DOHH2 (cell line): ENCODE measurements at regions not wholly inside any gene's neighbourhood (a gene's known extent, or its start where the extent isn't known, plus 50 kb on each side); places are given as distances from the start of the nearest gene placed in this dataset.

Source experiments
- H3F3A ChIP-seq: fragments of 200-600 bp; sonication (generic), shearing (Covaris generic); 2 replicates; pipeline ENCODE4 v1.6.0; 2016; ENCODE audit warnings: antibody characterized with exemption, mild to moderate bottlenecking; ENCODE audit not compliant: control insufficient read depth, insufficient read depth
- H3K27ac ChIP-seq: fragments of 200-600 bp; sonication (generic); 2 replicates; pipeline ENCODE4 v1.5.1; 2014; ENCODE audit warnings: low read depth, mild to moderate bottlenecking, low read length, moderate library complexity
- H3K27me3 ChIP-seq: fragments of 200-600 bp; sonication (generic); 2 replicates; pipeline ENCODE4 v1.6.1; 2014; ENCODE audit warnings: mild to moderate bottlenecking, low read length, mixed read lengths; ENCODE audit not compliant: control insufficient read depth
- H3K36me3 ChIP-seq: fragments of 200-600 bp; sonication (generic); 2 replicates; pipeline ENCODE4 v1.6.1; 2014; ENCODE audit warnings: mild to moderate bottlenecking, low read length, moderate library complexity, mixed read lengths; ENCODE audit not compliant: control insufficient read depth
- H3K4me1 ChIP-seq: fragments of 200-600 bp; sonication (generic); 2 replicates; pipeline ENCODE4 v1.6.1; 2014; ENCODE audit warnings: mild to moderate bottlenecking, low read length, mixed read lengths; ENCODE audit not compliant: control insufficient read depth
- H3K4me2 ChIP-seq: fragments of 200-600 bp; sonication (generic); 2 replicates; pipeline ENCODE4 v1.6.0; 2014; ENCODE audit warnings: mild to moderate bottlenecking, low read length, moderate library complexity
- H3K4me3 ChIP-seq: fragments of 200-600 bp; sonication (generic); 2 replicates; pipeline ENCODE4 v1.5.1; 2014; ENCODE audit warnings: mild to moderate bottlenecking, low read length, mixed read lengths
- H3K79me2 ChIP-seq: fragments of 200-600 bp; sonication (generic); 2 replicates; pipeline ENCODE4 v1.6.1; 2014; ENCODE audit warnings: mild to moderate bottlenecking, low read length, mixed read lengths; ENCODE audit not compliant: control insufficient read depth
- H3K9me2 ChIP-seq: fragments of 200-600 bp; sonication (generic); replicated peaks from 2 replicates; pipeline ENCODE4 v1.6.1; 2014; ENCODE audit warnings: mild to moderate bottlenecking, low read length, mixed read lengths; ENCODE audit not compliant: control insufficient read depth
- H3K9me3 ChIP-seq: fragments of 200-600 bp; sonication (generic); 2 replicates; pipeline ENCODE4 v1.6.1; 2014; ENCODE audit warnings: antibody characterized with exemption, low read length, mixed read lengths; ENCODE audit not compliant: control insufficient read depth, insufficient read depth
- H4K20me1 ChIP-seq: fragments of 200-600 bp; sonication (generic); 2 replicates; pipeline ENCODE4 v1.6.0; 2014; ENCODE audit warnings: low read depth, mild to moderate bottlenecking, antibody characterized with exemption, low read length, moderate library complexity; ENCODE audit not compliant: control insufficient read depth, insufficient read depth
- CTCF ChIP-seq: fragments of 200-600 bp; sonication (generic); IDR thresholded peaks from one replicate; pipeline ENCODE4 v1.5.1; 2014; ENCODE audit warnings: antibody characterized with exemption, mild to moderate bottlenecking, low read depth, low read length; ENCODE audit not compliant: poor library complexity, severe bottlenecking
- EZH2phosphoT487 ChIP-seq: fragments of 200-600 bp; sonication (generic); IDR thresholded peaks from 2 replicates; pipeline ENCODE4 v1.6.1; 2017; ENCODE audit warnings: borderline replicate concordance, mild to moderate bottlenecking, antibody characterized with exemption, low read length, moderate library complexity, mixed read lengths

DNA sequence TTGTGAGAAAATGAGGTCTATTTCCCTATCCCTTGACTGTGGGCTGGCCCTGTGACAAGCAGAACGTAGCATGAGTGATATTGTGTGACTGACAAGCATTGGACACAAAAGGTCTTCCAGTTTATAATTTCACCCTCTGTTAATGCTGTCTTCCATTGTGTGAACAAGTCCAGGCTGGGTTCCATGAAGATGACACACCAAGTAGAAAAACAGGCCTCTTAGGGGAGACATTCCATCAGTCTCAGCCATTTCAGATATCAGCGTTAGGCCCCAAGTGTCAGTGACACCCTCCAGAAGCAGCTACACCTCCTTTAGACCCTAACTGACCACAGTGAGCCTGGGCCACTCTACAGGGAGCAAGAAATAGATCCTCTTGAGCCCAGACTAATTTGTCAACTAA is 511.3 kb downstream of the FBXO15 start:
- Histone ChIP-seq H3K9me3 (no peaks in the 10 kb centered on the region), H3K36me3 (no peaks in the 10 kb centered on the region), H3F3A (no peaks in the 10 kb centered on the region), H3K27me3 (no peaks in the 10 kb centered on the region), H3K4me1 (no peaks in the 10 kb centered on the region), H4K20me1 (no peaks in the 10 kb centered on the region), H3K4me2 (no peak overlapping the region), H3K4me3 (no peak overlapping the region), H3K79me2 (no peaks in the 10 kb centered on the region), H3K9me2 (no peaks in the 10 kb centered on the region), H3K27ac (no peak overlapping the region)
- TF ChIP-seq EZH2phosphoT487 (no peak), CTCF (no peak)

GRCh38 chr18:73626859-73627258 is 520.8 kb downstream of the FBXO15 start:
- Histone ChIP-seq H3K36me3 (no peaks in the 10 kb centered on the region), H3K4me3 (no peak overlapping the region), H3K27me3 (no peaks in the 10 kb centered on the region), H4K20me1 (no peaks in the 10 kb centered on the region), H3K79me2 (no peaks in the 10 kb centered on the region), H3K9me2 (no peaks in the 10 kb centered on the region), H3K4me1 (no peaks in the 10 kb centered on the region), H3K4me2 (no peak overlapping the region), H3K9me3 (no peaks in the 10 kb centered on the region), H3F3A (no peaks in the 10 kb centered on the region), H3K27ac (no peak overlapping the region)
- TF ChIP-seq EZH2phosphoT487, result no peak
- no peak for TF ChIP-seq CTCF

- Histone ChIP-seq H3K36me3 (no peaks in the 10 kb centered on the region), H3K4me2 (no peak overlapping the region), H3K4me3 (no peak overlapping the region), H3K27ac (no peak overlapping the region), H3K27me3 (no peaks in the 10 kb centered on the region), H3K9me3 (no peaks in the 10 kb centered on the region), H3K9me2 (no peaks in the 10 kb centered on the region), H4K20me1 (no peaks in the 10 kb centered on the region), H3F3A (no peaks in the 10 kb centered on the region), H3K4me1 (no peaks in the 10 kb centered on the region), H3K79me2 (no peaks in the 10 kb centered on the region)
- TF ChIP-seq CTCF (no peak), EZH2phosphoT487 (no peak)
Measured at GRCh38 chr18:73626221-73626620, 521.4 kb downstream of the FBXO15 start.

- no peaks in the 10 kb centered on the region for H3F3A ChIP-seq
Measured at GRCh38 chr18:73621091-73621490, 526.5 kb downstream of the FBXO15 start.

More at GRCh38 chr18:73621091-73621490, 526.5 kb downstream of the FBXO15 start:
- Histone ChIP-seq H3K4me3 (no peak overlapping the region), H3K9me3 (no peaks in the 10 kb centered on the region), H3K27me3 (no peaks in the 10 kb centered on the region), H4K20me1 (no peaks in the 10 kb centered on the region), H3K4me2 (no peak overlapping the region), H3K36me3 (no peaks in the 10 kb centered on the region), H3K9me2 (no peaks in the 10 kb centered on the region; the same call in 1 of the 2 replicates), H3K79me2 (no peaks in the 10 kb centered on the region), H3K27ac (no peak overlapping the region), H3K4me1 (no peaks in the 10 kb centered on the region)
- no peak for TF ChIP-seq EZH2phosphoT487
- TF ChIP-seq CTCF, result no peak
